Testis (tissue), 2 donors: ENCODE measurements at regions not wholly inside any gene's neighbourhood (a gene's known extent, or its start where the extent isn't known, plus 50 kb on each side); places are given as distances from the start of the nearest gene placed in this dataset.

Source experiments
- DNase-seq: peaks from one replicate; pipeline ENCODE4 v3.0.0-alpha.2; 2019
- H3K27ac ChIP-seq, 2 donors: fragments of 200-600 bp; sonication (generic); one replicate each; pipeline ENCODE4 v1.5.1; 2019
- H3K27me3 ChIP-seq: fragments of 200-600 bp; sonication (generic); one replicate; pipeline ENCODE4 v1.5.1; 2019
- H3K36me3 ChIP-seq: fragments of 200-600 bp; sonication (generic); one replicate; pipeline ENCODE4 v1.5.1; 2017; ENCODE audit warnings: low read depth; ENCODE audit errors: missing control alignments
- H3K4me1 ChIP-seq: fragments of 200-600 bp; sonication (generic); one replicate; pipeline ENCODE4 v1.5.1; 2019
- H3K4me3 ChIP-seq, 2 donors: fragments of 200-600 bp; sonication (generic); one replicate each; pipeline ENCODE4 v1.5.1; 2017 to 2019
- H3K9me3 ChIP-seq: fragments of 200-600 bp; sonication (generic); one replicate; pipeline ENCODE4 v1.5.1; 2017
- POLR2A ChIP-seq: fragments of 450-650 bp; IDR thresholded peaks from one replicate; pipeline ENCODE4 v1.6.1; 2017; ENCODE audit warnings: antibody characterized with exemption, mild to moderate bottlenecking, moderate library complexity
- WGBS, 2 donors: methylation state at CpG; one replicate each; pipeline ENCODE4 v1.1.5; 2018; 5-methylcytosine and 5-hydroxymethylcytosine counted together
- intact Hi-C: fragments of 100-400 bp; cut with DNase I; formaldehyde crosslinking; loops from one replicate; pipeline ENCODE4 v1.15.1; 2023; ENCODE audit warnings: low total_unique reads
- TF ChIP-seq, protein P1 (sequence below), 3 experiments: fragments of 450-650 bp in 2 of 3; fragments of 200-600 bp in 1 of 3; sonication (generic) in 1 of 3; IDR thresholded peaks; one replicate each; pipeline ENCODE4 v1.5.1; 2016 to 2019; ENCODE audit warnings: antibody characterized with exemption in 3 of 3, mild to moderate bottlenecking in 2 of 3, moderate library complexity in 1 of 3

DNA sequence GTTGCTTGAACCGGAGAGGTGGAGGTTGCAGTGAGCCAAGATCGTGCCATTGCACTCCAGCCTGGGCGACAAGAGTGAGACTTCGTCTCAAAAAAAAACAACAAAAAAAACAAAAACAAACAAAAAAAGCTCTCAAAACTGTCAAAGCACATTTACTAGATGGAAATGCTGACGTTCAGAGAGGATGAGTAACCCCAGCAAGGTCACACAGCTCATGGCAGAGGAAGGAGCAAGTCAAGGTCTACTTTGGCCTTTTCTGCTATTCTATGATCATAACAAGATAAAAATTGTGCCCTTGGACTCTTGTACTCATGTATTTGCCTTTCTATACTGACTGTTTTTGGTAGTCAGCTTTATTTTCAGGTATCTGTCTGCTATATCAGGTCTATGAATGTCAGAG, 109.5 kb downstream of the ARL6IP6 start:
- H3K27me3 ChIP-seq, result no peaks in the 10 kb centered on the region
- no peak overlapping the region for H3K27ac ChIP-seq
- intact Hi-C loops, result no loop called here
- no peaks in the 10 kb centered on the region for H3K36me3 ChIP-seq
- H3K4me3 ChIP-seq, result no peak overlapping the region
- DNase-seq, result no peak
- no peaks in the 10 kb centered on the region for H3K4me1 ChIP-seq
- TF ChIP-seq, protein P1, sequence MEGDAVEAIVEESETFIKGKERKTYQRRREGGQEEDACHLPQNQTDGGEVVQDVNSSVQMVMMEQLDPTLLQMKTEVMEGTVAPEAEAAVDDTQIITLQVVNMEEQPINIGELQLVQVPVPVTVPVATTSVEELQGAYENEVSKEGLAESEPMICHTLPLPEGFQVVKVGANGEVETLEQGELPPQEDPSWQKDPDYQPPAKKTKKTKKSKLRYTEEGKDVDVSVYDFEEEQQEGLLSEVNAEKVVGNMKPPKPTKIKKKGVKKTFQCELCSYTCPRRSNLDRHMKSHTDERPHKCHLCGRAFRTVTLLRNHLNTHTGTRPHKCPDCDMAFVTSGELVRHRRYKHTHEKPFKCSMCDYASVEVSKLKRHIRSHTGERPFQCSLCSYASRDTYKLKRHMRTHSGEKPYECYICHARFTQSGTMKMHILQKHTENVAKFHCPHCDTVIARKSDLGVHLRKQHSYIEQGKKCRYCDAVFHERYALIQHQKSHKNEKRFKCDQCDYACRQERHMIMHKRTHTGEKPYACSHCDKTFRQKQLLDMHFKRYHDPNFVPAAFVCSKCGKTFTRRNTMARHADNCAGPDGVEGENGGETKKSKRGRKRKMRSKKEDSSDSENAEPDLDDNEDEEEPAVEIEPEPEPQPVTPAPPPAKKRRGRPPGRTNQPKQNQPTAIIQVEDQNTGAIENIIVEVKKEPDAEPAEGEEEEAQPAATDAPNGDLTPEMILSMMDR (IDR thresholded peaks at IDR 0.05), result no peak
- TF ChIP-seq POLR2A, result no peak
- H3K9me3 ChIP-seq, result no peaks in the 10 kb centered on the region
- WGBS, 2 donors, result 79 to 87% methylated on average over 5 of the region's 5 CpGs

GRCh38 chr2:152826581-152827279, 108.3 kb downstream of the ARL6IP6 start:
- no peaks in the 10 kb centered on the region for H3K27me3 ChIP-seq
- intact Hi-C loops, result no loop called here
- DNase-seq, result no peak
- no peak overlapping the region for H3K27ac ChIP-seq
- 71 to 76% methylated on average over 3 of the region's 3 CpGs for WGBS, 2 donors
- H3K9me3 ChIP-seq, result no peaks in the 10 kb centered on the region
- H3K36me3 ChIP-seq, result no peaks in the 10 kb centered on the region
- TF ChIP-seq, protein P1 (IDR thresholded peaks at IDR 0.05), result no peak
- TF ChIP-seq POLR2A, result no peak
- H3K4me3 ChIP-seq, result no peak overlapping the region
- H3K4me1 ChIP-seq, result no peaks in the 10 kb centered on the region

GRCh38 chr2:152825834-152826233, 107.4 kb downstream of the ARL6IP6 start:
- Histone ChIP-seq H3K9me3 (no peaks in the 10 kb centered on the region), H3K4me1 (no peaks in the 10 kb centered on the region), H3K36me3 (no peaks in the 10 kb centered on the region), H3K4me3 (no peak overlapping the region), H3K27ac (no peak overlapping the region), H3K27me3 (no peaks in the 10 kb centered on the region)
- WGBS, 2 donors, result 55 to 62% methylated on average over 3 of the region's 3 CpGs
- intact Hi-C loops, result no loop called here
- no peak for DNase-seq
- TF ChIP-seq, protein P1 (IDR thresholded peaks at IDR 0.05), result no peak
- TF ChIP-seq POLR2A, result no peak

DNA sequence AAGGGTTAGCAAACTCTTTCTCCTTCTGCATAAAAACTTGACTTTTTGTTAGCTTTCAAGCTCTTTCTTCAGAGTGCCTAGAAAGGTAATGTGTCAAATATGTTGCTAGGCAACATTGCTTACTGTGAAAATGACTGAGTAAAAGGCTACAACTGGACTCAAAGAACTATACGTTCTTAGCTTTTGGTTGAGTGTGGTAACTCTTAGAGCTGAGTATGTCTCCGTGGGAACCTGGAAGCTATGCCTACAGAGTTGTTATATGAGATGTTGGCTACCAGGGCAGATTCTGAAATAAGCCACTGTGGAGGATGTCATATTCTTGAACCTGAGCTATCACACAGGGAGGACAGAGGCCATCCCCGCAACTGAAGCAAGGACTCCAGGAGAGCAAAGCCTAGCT, 105.5 kb downstream of the ARL6IP6 start:
- TF ChIP-seq POLR2A, result no peak
- TF ChIP-seq, protein P1 (IDR thresholded peaks at IDR 0.05), result no peak
- 66 to 90% methylated on average over 3 of the region's 3 CpGs for WGBS, 2 donors
- Histone ChIP-seq H3K4me1 (no peaks in the 10 kb centered on the region), H3K27me3 (no peaks in the 10 kb centered on the region), H3K9me3 (no peaks in the 10 kb centered on the region), H3K36me3 (no peaks in the 10 kb centered on the region), H3K4me3 (no peak overlapping the region), H3K27ac (no peak overlapping the region)
- intact Hi-C loops, result no loop called here
- DNase-seq, result no peak

DNA sequence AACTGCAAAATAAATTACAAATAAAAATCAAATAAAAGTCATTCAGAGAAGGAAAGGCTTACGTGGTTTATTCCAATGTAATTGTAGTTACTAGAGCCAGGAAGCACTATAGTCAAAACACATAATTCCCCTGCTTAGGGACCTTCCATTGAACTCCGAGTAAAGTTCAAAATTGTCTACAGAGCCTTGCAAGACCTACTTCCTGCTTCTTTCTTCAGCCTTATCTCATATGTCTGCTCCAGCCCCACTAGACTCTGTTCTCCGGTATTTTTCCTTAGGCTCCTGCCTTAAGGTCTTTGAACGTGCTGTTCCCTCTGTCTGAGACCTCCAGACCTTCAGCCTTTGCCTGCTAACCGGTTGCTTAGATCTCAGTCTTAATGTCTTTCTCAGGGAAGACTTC, 104.3 kb downstream of the ARL6IP6 start:
- Histone ChIP-seq H3K36me3 (no peaks in the 10 kb centered on the region), H3K4me1 (no peaks in the 10 kb centered on the region), H3K27ac (no peak overlapping the region), H3K4me3 (no peak overlapping the region), H3K9me3 (no peaks in the 10 kb centered on the region), H3K27me3 (no peaks in the 10 kb centered on the region)
- whole genome bisulfite sequencing, 2 donors, result 47 to 58% methylated on average over 5 of the region's 5 CpGs
- DNase-seq, result no peak
- TF ChIP-seq POLR2A, result no peak
- TF ChIP-seq, protein P1 (IDR thresholded peaks at IDR 0.05), result no peak
- intact Hi-C loops, result no loop called here
